AG20443 (cell line): ENCODE measurements at regions not wholly inside any gene's neighbourhood (a gene's known extent, or its start where the extent isn't known, plus 50 kb on each side); places are given as distances from the start of the nearest gene placed in this dataset.
A peak's percentile ranks its signal among the peaks of the same experiment; 100 is the strongest.
"Not testable (repeated sequence)": the region's sequence is repeated elsewhere in the genome, so short reads cannot be mapped to it uniquely, and the experiment has no call there.

Experiments
- DNase-seq: peaks from one replicate; pipeline ENCODE4 v3.0.0; 2012; ENCODE audit warnings: low spot score, mixed read lengths

DNA sequence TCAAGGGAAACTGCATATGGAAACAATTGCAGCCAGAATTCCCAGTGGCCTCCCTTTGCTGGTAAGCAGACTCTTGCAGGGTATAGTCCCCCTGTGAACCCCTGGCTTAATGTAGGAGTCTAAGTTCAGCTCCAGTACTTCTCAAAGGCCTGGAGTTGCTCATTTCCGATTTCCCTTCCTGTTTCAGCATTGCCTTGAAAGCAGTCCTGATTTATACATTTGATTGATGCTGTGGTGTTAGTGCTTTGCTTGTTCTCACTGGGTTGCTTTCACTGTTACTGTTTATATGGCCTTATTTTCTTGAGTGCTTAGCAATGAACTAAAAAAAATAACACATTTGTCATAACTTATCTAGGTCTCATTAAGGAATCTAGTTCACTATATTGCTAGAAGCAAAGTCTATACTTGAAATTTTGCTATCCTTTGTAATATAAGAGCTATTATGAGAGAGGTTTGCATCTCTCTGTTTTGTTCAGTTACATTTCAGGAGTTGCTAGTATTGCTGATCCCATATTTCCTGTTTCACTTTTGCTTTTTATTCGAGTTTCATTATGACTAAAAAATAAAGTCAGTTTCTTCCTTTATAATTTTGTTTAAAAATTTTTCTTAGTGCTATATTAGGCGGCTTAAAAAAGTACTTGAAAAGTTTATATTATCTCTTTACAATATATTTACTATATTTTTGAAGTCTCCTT, 122.4 kb upstream of the NMUR2 start:
- no peak for DNase-seq

DNA sequence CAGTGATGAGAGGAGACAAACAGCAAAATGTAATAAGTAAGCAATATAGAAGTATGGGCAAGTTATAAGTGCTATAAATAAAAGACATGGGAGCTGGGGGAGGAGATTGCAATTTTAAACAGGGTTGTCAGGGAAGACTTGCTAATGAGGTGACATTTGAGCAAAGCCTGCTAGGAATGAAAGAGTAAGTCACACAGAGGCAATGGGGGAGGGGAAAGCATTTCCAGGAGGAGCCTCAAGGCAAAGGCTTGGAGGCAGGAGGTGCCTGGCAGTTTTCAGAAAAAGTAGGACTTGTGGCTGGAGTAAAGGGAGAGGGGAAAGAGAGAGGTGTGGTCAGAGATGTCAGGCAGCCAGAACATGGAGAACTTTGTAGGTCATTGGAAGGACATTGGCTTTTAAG, 124.4 kb upstream of the NMUR2 start:
- DNase-seq, result no peak

DNA sequence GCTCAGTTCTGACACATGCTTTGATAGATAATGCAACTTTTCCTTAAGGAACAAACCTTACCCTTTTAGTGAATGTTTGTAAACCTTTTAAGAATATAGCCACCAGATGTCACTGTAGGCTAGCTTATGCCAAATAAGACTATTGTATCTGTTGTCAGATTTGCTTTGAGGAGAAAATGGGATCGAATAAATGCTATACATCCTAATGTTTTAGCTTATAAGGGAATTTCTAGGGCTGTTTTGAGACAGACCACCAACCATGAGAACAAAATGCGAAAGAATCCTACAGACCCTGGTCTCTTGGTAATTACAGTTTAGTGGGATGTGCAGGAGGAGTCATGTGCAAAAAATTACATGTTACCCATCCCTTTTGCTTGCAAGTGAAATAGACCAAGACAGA, 127.6 kb upstream of the NMUR2 start:
- DNase-seq, result peak; percentile 45

DNA sequence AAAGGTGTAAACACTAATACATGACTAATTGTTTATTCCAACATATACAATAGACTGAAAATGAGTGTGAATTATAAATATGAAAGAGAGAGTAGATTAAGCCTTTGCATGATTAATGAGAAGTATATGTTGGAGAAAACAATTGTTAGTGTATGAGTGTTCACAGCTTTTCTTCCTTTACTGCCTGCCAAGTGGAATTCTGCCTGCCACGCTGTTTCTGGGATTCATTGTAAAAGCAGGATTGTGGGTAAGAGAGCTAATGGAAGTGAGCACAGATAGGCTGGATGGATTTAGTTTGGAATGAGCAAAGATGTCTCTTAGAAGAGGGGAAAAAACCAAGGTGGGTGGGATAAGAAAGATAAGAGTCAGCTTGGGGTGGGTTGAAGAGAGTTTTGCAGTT, 129.6 kb upstream of the NMUR2 start:
- no peak for DNase-seq

DNA sequence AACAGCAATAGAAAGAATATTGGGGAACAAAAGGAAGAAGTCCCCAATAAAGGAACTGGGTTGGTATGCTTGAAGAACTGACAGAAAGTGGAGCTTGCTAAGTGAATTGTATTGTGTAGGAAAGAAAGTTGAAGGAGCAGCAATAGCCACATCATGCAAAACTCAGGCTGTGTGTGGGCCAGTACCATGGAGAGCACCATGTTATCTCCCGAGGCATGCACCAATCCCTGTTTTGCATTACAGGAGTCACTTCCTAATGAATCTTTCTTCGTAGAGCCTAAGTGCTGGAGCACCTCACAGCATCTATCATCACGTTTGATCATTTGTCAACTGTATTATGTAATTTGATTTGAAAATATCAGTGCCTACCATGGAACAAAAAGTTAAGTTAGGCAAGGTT, 137.7 kb upstream of the NMUR2 start:
- no peak for DNase-seq

DNA sequence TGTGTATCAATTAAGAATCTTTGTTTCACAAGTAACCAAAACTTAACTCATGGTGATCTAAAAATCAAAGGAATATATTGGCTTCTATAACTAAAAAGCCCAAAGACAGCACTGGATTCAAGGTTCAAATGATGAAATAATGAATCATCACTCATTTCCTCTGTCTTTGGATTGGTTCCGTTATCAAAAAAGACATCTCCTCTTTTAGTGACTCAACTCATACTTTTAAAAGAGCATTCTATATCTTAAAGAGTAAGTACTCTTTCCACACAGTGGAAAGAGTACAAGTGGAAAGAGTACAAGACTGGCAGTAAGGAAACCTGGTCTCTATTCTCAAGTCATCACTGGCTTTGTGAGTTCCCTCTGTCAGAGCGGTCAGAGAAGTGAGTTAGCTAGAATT, 141.4 kb upstream of the NMUR2 start:
- DNase-seq, result no peak

DNA sequence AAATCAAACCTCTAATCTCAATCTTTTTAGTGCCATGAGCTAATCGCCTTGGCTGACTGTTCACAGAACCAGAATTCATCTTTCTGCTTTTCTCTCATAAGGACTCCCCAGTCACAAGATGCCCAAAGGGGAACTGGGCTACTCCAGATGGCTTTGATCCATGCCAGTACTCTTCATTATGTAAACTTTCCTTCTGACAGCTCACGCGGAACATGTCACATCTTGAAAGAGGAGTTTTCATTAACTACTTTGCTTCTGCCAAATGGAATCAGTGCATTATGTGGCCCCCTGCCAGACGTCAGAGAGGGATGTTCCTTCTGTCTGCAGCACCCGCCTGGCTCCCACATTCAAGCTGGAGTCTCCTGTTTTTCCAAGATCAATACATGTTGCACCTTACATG, 142.1 kb upstream of the NMUR2 start:
- no peak for DNase-seq

DNA sequence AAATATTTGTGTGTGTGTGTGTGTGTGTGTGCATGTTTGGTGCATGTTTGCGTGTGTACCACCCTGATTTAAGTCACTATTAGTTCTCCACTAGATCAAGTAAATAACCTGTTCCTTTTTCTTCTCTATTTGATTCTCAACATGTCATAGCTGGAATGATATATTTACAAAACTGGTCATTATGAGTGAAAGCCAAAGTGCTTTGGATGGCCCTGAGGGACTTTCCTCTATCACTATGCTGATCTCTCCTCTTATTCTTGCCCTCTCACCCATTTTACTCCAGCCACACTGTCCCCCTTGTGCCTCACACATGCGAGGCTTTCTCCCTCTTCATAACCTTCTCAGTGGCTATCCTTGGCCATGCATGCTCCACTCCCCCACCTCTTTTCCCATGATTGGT, 144.6 kb upstream of the NMUR2 start:
- DNase-seq, result no peak

DNA sequence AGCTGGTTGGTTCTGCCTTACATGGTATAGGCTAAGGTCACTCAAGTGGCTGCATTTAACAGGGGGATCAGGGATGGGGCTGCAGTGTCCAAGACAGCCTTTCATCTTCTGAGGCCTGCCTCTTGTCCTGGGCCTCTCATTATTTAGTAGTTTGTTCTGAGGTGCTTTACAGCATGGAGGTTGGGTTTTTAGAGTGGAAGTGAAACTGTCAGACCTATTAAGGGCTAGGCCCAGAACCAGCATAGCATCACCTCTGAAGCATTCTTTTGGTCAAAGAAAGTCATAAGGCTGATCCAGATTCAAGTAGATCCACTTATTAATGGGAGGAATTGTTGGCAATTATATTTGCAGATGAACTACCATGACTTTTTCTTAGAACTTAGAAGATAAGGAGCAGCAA, 146.0 kb upstream of the NMUR2 start:
- no peak for DNase-seq

DNA sequence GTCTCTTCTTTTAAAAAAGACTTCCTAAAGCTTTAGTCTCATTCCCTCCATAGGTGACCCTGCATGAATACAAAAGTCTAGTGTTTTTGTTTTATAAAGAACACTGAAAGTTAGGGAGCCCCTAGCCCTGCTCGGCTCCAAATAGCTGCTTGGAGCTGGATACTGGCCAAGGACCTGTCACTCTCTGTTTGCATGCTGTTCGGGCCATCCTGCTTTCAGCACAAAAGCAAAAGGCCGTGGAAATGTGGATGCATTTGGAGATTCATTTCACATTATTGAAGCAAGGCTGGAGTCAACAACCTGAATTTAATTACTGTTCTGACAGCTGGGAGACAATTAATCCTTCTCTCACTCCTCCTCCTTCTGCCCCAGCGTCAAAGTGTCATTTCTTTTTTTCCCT, 151.7 kb upstream of the NMUR2 start:
- DNase-seq, result no peak

DNA sequence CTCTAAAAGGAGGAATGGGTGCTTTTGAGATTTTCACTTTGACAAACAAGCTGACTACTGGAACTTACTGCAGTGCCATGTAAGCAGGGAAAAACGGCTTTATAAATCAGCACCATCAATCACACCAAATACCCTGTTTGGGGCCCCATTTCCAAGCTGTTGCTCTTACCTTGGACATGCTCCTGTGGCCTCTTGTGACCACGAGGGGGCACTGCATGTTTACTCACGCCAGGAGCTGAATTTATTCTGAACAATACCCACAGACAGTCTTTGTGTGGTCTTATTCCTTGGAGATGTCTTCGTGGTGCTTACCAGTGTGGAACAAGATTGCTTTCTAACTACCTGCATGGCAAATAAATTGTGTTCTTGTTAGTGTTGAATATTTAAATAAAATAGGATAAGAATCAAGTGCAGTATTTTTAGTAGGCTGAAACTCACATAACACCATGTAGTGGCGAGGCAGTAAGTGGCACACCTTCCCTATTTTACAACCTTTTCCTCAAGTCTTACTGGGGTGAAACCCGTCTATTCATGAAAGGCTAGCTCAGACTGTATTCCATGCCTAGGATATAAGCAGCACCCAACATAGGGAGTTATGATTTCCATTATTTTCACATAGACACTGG, 155.5 kb upstream of the NMUR2 start:
- peak; percentile 47 for DNase-seq

DNA sequence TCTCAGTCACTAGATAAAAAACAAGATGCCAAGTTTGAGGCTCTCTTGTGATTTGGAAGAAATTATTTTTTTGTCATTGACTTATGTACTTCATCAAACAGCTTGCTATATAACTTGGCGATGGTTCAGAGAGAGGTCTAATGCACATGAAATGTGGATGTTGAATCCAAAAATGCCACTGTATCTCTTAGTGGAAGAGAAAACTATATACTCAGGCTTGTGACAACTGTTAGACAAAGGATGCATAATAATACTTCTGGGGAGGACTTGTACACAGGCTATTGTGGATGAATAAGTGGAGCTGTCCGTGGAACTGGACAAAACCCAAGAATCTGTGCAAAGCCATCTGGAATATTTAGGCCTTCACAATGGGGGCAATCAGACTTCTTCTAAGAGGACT, 162.9 kb upstream of the NMUR2 start:
- DNase-seq, result no peak

DNA sequence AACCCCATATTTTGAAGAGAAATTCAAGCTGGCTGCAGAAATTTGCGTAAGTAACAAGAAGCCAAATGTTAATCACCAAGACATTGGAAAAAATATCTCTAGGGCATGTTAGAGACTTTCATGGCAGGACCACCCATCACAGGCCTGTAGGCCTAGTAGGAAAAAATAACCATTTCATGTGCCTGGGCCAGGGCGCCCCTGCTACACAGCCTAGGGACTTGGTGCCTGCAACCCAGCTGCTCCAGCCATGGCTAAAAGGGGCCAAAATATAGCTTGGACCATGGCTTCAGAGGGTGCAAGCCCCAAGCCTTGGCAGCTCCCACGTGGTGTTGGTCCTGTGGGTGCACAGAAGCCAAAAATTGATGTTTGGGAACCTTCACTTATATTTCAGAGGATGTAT, 167.7 kb upstream of the NMUR2 start:
- no peak for DNase-seq

DNA sequence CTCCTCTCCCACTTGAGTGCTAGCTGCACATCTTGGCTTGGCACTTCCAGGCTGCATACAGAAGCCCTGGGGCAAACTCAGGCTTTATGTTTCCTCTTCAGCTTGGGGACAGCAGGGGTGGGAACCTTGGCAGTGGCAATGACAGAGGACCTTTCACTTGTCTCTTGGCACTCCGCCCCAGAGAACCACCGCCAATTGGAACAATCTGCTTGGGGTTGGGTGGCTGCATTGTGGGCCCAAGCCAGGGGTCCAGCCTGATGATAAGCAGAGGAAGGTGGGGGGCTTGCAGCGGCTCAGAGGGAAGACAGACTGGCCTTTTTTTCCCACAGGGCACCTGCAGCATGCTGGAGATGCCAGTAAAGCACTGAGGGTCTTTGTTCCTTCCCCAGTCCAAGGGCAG, 179.0 kb upstream of the NMUR2 start:
- DNase-seq, result no peak

DNA sequence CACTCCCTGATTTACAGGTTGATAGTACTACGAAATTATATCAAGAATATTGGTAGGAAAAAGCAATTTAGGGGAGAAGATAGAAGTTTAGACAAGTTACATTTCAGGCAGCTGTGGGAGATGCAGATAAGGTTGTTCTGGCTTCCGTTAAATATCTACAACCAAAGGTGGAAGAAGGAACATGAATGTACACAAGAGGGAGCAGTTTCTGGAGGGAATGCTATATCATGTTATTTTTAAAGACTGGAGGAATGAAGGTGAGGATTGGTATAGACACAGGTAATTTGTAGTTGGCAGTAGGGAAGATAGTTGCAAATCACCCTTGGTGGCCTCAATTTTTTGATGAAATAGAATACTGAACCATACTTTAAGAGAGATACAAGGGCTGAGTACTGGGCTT, 187.3 kb upstream of the NMUR2 start:
- DNase-seq, result no peak

DNA sequence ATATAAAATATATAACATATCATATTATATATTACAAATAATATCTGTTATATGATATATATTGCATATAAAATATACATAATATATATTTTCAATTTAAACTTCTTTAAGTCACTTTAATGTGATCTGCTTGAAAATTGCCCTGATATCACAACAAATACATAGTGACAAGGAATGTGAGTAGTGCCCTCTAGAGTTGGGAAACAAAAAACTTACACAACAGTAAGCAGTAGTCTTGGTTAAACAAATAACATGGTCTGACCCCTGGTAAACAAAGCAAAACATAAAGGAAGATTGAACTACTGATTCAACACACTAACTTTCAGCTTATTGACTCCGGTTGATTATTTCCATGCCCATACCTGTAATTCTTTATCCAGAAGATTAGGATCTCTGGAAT, 188.3 kb upstream of the NMUR2 start:
- DNase-seq, result no peak

DNA sequence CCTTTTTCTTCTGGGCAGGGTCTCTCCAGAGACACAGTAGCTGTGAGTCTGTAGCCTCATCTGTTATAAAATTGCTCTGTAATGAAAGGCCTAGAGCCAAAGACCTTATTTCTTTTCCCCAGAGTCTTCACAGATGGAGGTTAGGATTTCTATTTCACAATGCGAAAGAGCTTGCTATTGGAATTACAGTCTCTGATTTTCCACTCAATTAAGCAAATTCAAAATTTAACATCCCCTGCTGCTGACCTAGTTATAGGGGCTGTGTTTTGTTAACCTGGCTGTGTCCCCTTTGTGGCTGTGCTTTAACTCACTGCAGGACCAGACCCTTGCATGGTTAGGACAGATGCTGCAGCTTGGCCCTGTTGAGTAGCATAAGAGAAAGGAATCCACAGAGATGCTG, 190.3 kb upstream of the NMUR2 start:
- no peak for DNase-seq

DNA sequence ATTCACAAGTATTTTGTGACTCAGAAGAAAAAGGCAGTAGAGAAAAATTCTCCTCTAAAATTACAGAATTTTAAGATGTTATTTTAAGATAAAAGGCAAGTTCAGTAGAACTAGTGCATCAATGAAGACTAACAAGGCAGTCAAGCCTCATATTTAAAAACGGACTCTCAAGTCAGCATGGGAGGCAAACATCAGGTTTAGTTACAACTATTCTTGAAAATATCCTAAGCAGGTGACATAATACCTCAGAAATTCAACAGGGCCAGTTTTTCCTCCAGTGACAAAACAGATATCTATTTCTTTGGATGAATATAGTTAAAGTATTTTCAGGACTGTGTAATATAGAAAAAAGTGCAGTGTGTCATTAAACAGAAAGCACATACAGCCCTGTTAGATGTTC, 194.0 kb upstream of the NMUR2 start:
- no peak for DNase-seq

DNA sequence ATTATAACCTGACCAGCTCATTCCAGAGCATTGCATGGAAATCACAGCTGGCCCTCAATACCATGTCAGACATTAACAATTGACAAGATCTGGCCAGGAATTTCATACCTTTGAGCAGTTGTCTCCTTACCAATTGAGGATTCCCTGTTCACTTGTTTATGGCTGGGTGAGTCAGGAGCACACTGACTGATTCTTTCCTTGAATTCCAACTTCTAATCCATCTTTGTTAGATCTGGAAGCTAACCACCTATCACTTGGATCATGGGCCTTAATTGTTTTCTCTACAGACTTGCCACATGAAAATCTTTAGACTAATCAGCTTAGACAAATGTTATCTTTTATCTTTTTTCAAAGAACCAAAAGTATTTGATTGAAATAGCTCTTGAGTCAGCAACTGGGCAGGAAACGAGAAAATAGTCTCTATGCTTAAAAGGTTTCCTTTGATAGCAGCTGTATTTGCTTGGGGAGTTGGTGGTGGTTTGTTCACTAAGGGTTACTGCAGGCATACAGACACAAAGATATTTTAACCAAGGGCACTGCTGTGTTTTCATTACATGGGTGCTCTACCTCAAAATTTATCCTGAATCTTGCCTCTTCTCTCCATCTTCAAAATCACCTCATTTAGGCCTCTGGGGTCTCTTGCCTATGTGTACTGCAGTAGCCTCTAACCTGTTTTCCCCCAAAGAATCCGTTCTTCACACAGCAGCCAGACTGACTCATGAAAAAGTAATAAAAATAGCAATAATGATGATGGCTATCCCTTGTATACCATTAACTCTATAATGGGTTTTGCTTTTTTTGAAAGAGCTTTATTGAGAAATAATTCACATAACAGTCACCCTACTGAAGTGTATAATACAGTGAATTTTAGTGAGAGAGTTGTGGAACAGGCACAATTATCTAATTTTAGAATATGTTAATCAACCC, 197.0 kb upstream of the NMUR2 start:
- DNase-seq, result no peak

DNA sequence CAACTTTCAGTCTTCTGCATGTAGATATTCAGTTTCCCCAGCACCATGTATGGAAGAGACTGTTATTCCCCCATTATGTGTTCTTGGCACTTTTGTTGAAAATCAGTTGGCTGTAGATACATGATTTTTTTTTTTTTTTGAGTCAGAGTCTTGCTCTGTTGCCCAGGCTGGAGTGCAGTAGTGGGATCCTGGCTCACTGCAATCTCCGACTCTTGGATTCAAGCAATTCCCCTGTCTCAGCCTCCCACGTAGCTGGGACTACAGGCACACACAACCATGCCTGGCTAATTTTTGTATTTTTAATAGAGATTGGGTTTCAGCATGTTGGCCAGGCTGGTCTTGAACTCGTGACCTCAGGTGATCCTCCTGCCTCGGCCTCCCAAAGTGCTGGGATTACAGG, 201.0 kb upstream of the NMUR2 start:
- DNase-seq, result not testable (repeated sequence)

DNA sequence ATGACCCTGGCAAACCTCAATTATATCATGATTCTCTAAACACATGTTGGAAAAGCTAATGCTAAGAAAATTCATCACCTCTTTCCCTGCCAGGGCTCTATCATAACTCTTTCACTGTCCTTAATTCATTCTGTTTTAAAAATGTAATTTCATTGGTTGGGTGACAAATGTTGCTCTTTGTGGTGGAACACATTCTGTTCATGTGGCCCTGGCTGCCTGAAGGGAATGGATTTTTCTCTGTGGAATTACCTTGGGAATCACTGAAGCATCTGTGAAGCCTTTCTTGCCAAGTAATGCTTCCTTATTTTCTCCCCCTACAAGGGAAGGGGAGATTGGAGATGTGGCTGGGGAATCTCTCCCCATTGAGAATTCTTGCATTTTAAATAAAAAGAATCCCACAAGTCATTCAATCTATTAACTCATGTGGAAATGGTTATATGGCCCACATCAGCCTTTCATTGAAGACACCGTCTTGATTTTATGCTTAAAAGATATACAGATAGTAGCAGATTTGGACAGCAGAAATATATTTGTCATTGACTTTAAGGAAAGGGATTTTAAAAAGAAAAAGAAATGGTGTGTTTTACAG, 201.8 kb upstream of the NMUR2 start:
- no peak for DNase-seq

DNA sequence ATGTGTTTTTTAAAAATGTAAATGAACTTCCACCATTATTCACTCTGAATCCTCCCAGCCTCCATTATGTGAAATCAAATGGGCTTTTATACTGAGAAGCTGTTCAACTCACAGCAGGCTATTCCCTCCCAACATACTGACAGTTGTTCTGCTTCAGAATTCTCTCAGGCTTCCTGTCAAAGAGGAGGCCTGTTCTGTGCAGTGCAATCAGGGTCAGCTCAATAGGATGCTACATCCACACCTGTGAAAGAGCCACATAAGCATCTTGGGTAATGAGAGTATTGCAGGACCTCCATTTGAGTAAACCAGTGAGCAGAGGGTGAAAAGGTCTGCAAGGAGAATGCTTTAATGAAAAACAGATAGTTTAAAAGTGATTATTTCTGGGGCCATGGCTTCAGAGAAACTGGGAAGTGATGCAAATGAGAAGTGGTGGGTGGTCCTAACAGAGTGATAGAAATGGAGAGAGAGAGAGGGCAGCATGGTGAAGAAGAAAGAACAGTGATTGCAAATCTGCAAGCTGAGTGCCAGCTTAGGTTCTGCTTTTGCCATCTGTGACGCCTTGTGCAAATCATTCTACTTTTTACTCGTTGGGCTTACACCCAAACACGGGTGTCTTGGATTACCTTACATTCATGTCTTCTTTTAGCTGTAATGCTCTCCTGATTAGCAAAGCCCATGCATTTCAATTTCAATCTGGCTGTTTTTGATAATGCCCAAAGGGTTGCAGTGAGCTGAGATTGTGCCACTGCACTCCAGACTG, 202.5 kb upstream of the NMUR2 start:
- no peak for DNase-seq
